Fibroblast of pulmonary artery (primary cell): ENCODE measurements at regions not wholly inside any gene's neighbourhood (a gene's known extent, or its start where the extent isn't known, plus 50 kb on each side); places are given as distances from the start of the nearest gene placed in this dataset.
A peak's percentile ranks its signal among the peaks of the same experiment; 100 is the strongest.

Source experiments
- DNase-seq: peaks from one replicate; pipeline ENCODE4 v3.0.0-alpha.2; 2010; ENCODE audit warnings: low read depth
- H3K4me3 ChIP-seq: replicated peaks from 2 replicates; pipeline ENCODE4 v1.5.1; 2011; ENCODE audit warnings: low read depth, mild to moderate bottlenecking, control low read depth, low read length, moderate library complexity
- CTCF ChIP-seq: IDR thresholded peaks from 2 replicates; pipeline ENCODE4 v1.5.1; 2011; ENCODE audit warnings: mild to moderate bottlenecking, control low read depth, low read length, inconsistent platforms; ENCODE audit errors: missing control alignments

DNA sequence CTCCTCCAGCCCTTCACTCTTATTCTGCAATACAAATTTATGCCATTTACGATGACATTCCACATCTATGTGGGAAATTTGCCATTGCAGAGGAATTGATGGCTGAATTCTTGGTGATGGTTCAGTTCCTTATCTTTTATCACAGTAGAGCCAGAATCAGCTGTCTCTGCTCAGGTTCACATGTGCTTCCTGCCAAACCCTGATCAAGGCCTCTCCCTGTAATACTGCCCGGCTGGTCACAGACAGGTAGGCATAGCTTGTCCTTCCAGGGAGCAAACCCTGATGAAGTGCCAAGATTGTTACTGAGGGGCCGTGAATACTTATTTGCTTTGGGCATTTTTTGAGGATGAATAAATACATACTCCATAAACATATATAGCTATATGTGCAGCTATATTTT, 450.0 kb downstream of the NSUN3 start:
- no peak for TF ChIP-seq CTCF
- no peak overlapping the region for H3K4me3 ChIP-seq

DNA sequence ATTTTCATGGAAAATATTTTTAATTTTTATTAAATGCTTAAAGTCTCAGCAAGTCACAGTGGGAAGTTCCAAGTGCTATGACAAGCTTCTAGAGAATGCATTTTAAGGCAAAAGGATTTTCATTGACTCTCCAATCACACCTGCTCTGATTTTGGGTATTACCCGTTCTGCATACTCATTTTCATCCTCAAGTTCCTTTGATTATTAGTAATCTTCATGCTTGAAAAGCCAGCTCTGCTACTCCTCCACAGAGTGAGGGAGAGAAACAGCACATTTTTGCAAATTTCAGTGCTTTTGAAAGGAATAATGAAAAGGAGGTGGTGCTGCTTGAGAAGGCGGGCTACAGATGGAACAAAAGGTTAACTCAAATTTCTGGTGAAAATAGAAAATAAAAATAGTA, 450.7 kb downstream of the NSUN3 start:
- DNase-seq: no peak
- no peak overlapping the region for H3K4me3 ChIP-seq
- no peak for TF ChIP-seq CTCF

More for the DNA sequence above, 450.0 kb downstream of the NSUN3 start:
- no peak for DNase-seq

DNA sequence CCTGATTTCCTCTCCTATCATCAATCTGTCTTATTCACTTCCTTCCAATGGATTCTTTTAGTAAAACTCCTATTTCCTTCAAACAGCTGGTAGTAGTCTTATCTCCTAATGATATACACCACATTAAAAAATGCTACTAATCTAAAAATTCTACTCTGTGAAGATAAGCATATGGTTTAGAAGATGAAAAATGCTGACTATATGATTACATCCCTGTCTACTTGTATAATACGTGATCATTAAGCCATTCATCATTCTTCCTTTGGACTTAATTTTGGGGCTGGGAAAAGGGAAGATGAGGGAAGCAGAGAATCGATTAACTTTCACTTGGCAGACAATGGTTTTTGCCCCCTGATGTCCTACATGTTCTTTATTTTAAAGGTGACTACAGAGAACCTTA, 453.1 kb downstream of the NSUN3 start:
- no peak for TF ChIP-seq CTCF
- no peak for DNase-seq
- no peak overlapping the region for H3K4me3 ChIP-seq

DNA sequence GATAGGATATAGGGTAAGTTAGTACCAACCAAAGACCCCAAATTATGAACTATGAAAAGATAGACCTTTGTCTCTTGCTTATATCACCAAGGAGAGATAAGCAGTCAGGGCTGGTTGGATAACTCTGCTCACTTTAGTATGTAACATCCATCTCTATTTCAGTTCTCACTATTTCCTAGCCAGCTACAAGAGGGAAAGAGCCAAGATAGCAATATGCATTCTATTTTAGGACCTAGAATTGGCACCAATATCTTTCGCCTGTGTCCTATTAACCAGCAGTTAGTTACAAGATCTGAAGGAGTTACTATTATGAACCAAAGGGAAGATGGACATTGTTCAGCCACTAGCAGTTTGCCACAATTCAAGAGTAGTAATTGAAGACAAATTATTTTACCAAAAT, 457.5 kb downstream of the NSUN3 start:
- no peak overlapping the region for H3K4me3 ChIP-seq
- no peak for DNase-seq
- TF ChIP-seq CTCF: no peak

GRCh38 chr3:94522488-94522887, 459.6 kb downstream of the NSUN3 start:
- no peak overlapping the region for H3K4me3 ChIP-seq
- peak; percentile 7 for TF ChIP-seq CTCF
- no peak for DNase-seq

DNA sequence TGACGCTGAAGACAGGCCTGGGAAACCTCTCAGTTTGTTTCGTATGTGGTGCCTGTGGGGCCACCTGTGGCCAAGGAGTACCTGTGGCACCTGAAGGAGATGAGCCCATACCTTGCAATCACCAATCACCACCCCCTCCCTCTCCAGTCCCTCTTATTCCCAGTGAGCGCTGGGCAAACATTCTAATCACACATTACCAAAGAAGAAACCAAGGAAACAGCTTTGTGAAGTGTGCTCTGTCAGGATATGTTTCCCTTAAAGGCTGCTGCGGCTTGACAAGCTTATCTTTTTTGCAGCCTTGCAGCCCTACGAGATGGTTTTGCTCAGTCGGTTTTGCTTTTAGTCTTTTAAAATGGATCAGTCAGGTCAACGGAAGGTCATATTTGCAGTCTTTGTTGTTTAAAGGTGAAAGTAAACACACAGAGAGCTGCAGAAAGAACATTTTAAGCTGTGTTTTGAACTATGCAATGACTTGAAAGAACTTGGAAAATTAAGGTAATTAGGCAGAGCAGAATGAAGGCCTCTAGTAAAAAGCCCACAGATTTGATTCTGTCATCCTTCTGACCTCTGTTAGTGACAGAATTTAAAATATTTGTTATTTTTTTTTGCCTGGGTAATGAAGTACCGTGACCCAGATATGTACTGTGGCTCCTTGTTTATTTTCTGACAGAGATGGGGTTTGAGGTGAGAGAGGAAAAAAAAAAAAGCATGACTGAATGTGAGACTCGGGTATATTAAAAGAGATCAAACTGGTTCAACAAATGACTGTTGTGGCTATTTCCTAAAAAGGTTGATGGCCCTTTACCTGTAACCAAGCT, 461.4 kb downstream of the NSUN3 start:
- DNase-seq: no peak
- no peak for TF ChIP-seq CTCF
- H3K4me3 ChIP-seq: no peak overlapping the region

- DNase-seq: peak; percentile 30
- peak; percentile 51 for TF ChIP-seq CTCF
- no peak overlapping the region for H3K4me3 ChIP-seq
Observed at GRCh38 chr3:94525043-94525442, 462.2 kb downstream of the NSUN3 start.
